ENCODE measurements at regions not wholly inside any gene's neighbourhood (a gene's known extent, or its start where the extent isn't known, plus 50 kb on each side); places are given as distances from the start of the nearest gene placed in this dataset.

GRCh38 chr5:96329886-96330529, 103.0 kb downstream of the PCSK1 start:
- Histone ChIP-seq H2BK12ac (ENCODE audit: low read length in 2 of 2) (peak overlapping the region in 1 of 2 experiments; percentile 92), H3K9me3 (ENCODE audit: control insufficient read depth, low read length) (no peaks in the 10 kb centered on the region), H3K27ac (ENCODE audit: low read length, poor library complexity, severe bottlenecking) (no peak overlapping the region), H3K9ac (ENCODE audit: low read length) (no peak overlapping the region), H2AK5ac (ENCODE audit: low read length, severe bottlenecking) (no peak overlapping the region), H2AFZ (ENCODE audit: low read depth, low read length) (no peak overlapping the region), H3K18ac (ENCODE audit: low read depth in 1 of 2, low read length in 2 of 2) (no peak overlapping the region), H4K8ac (ENCODE audit: low read length) (no peak overlapping the region), H3K36me3 (ENCODE audit: control insufficient read depth in 1 of 2, insufficient read depth in 2 of 2, low read depth in 1 of 2, low read length in 2 of 2) (no peaks in the 10 kb centered on the region), H3K14ac (ENCODE audit: low read length in 2 of 2) (no peak overlapping the region), H3K4me1 (ENCODE audit: control insufficient read depth, insufficient read depth, low read depth, low read length) (peaks cover 6% of the 10 kb centered on the region), H3K79me1 (replicated peaks; ENCODE audit: low read length, poor library complexity, severe bottlenecking) (no peaks in the 10 kb centered on the region), H2BK5ac (ENCODE audit: low read depth, low read length, poor library complexity, severe bottlenecking) (no peak overlapping the region), H4K91ac (ENCODE audit: low read length) (no peak overlapping the region), H3K27me3 (ENCODE audit: control insufficient read depth in 1 of 2, insufficient read depth in 1 of 2, low read length in 2 of 2) (no peaks in the 10 kb centered on the region), H3K4me3 (ENCODE audit: insufficient read depth in 1 of 2, low read depth in 1 of 2, low read length in 2 of 2) (no peak overlapping the region), H3K4me2 (ENCODE audit: low read length, poor library complexity, severe bottlenecking) (no peak overlapping the region), H2BK15ac (ENCODE audit: low read depth, poor library complexity, severe bottlenecking) (no peak overlapping the region), H2BK120ac (ENCODE audit: low read depth, low read length) (no peak overlapping the region), H3K23ac (ENCODE audit: low read length in 2 of 2) (no peak overlapping the region), H3K4ac (ENCODE audit: low read depth in 1 of 2, low read length in 2 of 2) (no peak overlapping the region)
- WGBS, result 94% methylated on average over 2 of the region's 2 CpGs
- DNase-seq, result no peak

GRCh38 chr5:96329289-96329688, 103.8 kb downstream of the PCSK1 start:
- no peak for DNase-seq
- H2BK120ac ChIP-seq (ENCODE audit: low read depth, low read length), result no peak overlapping the region
- H2AFZ ChIP-seq (ENCODE audit: low read depth, low read length), result no peak overlapping the region
- no peaks in the 10 kb centered on the region for H3K36me3 ChIP-seq (ENCODE audit: control insufficient read depth in 1 of 2, insufficient read depth in 2 of 2, low read depth in 1 of 2, low read length in 2 of 2)
- H2BK12ac ChIP-seq (ENCODE audit: low read length in 2 of 2), result no peak overlapping the region
- no peak overlapping the region for H3K4me3 ChIP-seq (ENCODE audit: insufficient read depth in 1 of 2, low read depth in 1 of 2, low read length in 2 of 2)
- H4K8ac ChIP-seq (ENCODE audit: low read length), result peak overlapping the region; percentile 45
- no peak overlapping the region for H3K14ac ChIP-seq (ENCODE audit: low read length in 2 of 2)
- H3K18ac ChIP-seq (ENCODE audit: low read depth in 1 of 2, low read length in 2 of 2), result no peak overlapping the region
- H3K9me3 ChIP-seq (ENCODE audit: control insufficient read depth, low read length), result no peaks in the 10 kb centered on the region
- H3K4me2 ChIP-seq (ENCODE audit: low read length, poor library complexity, severe bottlenecking), result no peak overlapping the region
- H3K27me3 ChIP-seq (ENCODE audit: control insufficient read depth in 1 of 2, insufficient read depth in 1 of 2, low read length in 2 of 2), result no peaks in the 10 kb centered on the region
- H3K23ac ChIP-seq (ENCODE audit: low read length in 2 of 2), result no peak overlapping the region
- no peak overlapping the region for H2AK5ac ChIP-seq (ENCODE audit: low read length, severe bottlenecking)
- no peak overlapping the region for H3K9ac ChIP-seq (ENCODE audit: low read length)
- no peak overlapping the region for H2BK5ac ChIP-seq (ENCODE audit: low read depth, low read length, poor library complexity, severe bottlenecking)
- no peaks in the 10 kb centered on the region for H3K79me1 ChIP-seq (replicated peaks; ENCODE audit: low read length, poor library complexity, severe bottlenecking)
- H3K4me1 ChIP-seq (ENCODE audit: control insufficient read depth, insufficient read depth, low read depth, low read length), result peaks cover 8% of the 10 kb centered on the region
- no peak overlapping the region for H4K91ac ChIP-seq (ENCODE audit: low read length)
- no peak overlapping the region for H3K27ac ChIP-seq (ENCODE audit: low read length, poor library complexity, severe bottlenecking)
- WGBS, result 90% methylated on average over 1 of the region's 1 CpG
- no peak overlapping the region for H2BK15ac ChIP-seq (ENCODE audit: low read depth, poor library complexity, severe bottlenecking)
- no peak overlapping the region for H3K4ac ChIP-seq (ENCODE audit: low read depth in 1 of 2, low read length in 2 of 2)

GRCh38 chr5:96327722-96328121, 105.3 kb downstream of the PCSK1 start:
- WGBS, result 80% methylated on average over 1 of the region's 2 CpGs
- H2BK12ac ChIP-seq (ENCODE audit: low read length in 2 of 2), result no peak overlapping the region

GRCh38 chr5:96326902-96327301, 106.1 kb downstream of the PCSK1 start:
- Histone ChIP-seq H3K9me3 (ENCODE audit: control insufficient read depth, low read length) (peaks cover 3% of the 10 kb centered on the region), H3K4ac (ENCODE audit: low read depth in 1 of 2, low read length in 2 of 2) (no peak overlapping the region), H3K36me3 (ENCODE audit: control insufficient read depth in 1 of 2, insufficient read depth in 2 of 2, low read depth in 1 of 2, low read length in 2 of 2) (no peaks in the 10 kb centered on the region), H3K14ac (ENCODE audit: low read length in 2 of 2) (no peak overlapping the region), H2BK5ac (ENCODE audit: low read depth, low read length, poor library complexity, severe bottlenecking) (no peak overlapping the region), H3K27me3 (ENCODE audit: control insufficient read depth in 1 of 2, insufficient read depth in 1 of 2, low read length in 2 of 2) (no peaks in the 10 kb centered on the region), H2BK15ac (ENCODE audit: low read depth, poor library complexity, severe bottlenecking) (no peak overlapping the region), H2AK5ac (ENCODE audit: low read length, severe bottlenecking) (no peak overlapping the region), H2BK120ac (ENCODE audit: low read depth, low read length) (no peak overlapping the region), H3K9ac (ENCODE audit: low read length) (no peak overlapping the region), H3K4me2 (ENCODE audit: low read length, poor library complexity, severe bottlenecking) (no peak overlapping the region), H3K4me1 (ENCODE audit: control insufficient read depth, insufficient read depth, low read depth, low read length) (peaks cover 1% of the 10 kb centered on the region), H3K18ac (ENCODE audit: low read depth in 1 of 2, low read length in 2 of 2) (peak overlapping the region in 1 of 2 experiments; percentile 24), H2AFZ (ENCODE audit: low read depth, low read length) (no peak overlapping the region), H3K79me1 (replicated peaks; ENCODE audit: low read length, poor library complexity, severe bottlenecking) (no peaks in the 10 kb centered on the region), H3K23ac (ENCODE audit: low read length in 2 of 2) (no peak overlapping the region), H4K8ac (ENCODE audit: low read length) (no peak overlapping the region), H3K4me3 (ENCODE audit: insufficient read depth in 1 of 2, low read depth in 1 of 2, low read length in 2 of 2) (no peak overlapping the region), H4K91ac (ENCODE audit: low read length) (no peak overlapping the region), H3K27ac (ENCODE audit: low read length, poor library complexity, severe bottlenecking) (no peak overlapping the region), H2BK12ac (ENCODE audit: low read length in 2 of 2) (no peak overlapping the region)
- 97% methylated on average over 3 of the region's 4 CpGs for WGBS
- DNase-seq, result no peak

More at GRCh38 chr5:96327722-96328121, 105.3 kb downstream of the PCSK1 start:
- Histone ChIP-seq H4K91ac (ENCODE audit: low read length) (no peak overlapping the region), H3K27ac (ENCODE audit: low read length, poor library complexity, severe bottlenecking) (no peak overlapping the region), H3K27me3 (ENCODE audit: control insufficient read depth in 1 of 2, insufficient read depth in 1 of 2, low read length in 2 of 2) (no peaks in the 10 kb centered on the region), H3K4me2 (ENCODE audit: low read length, poor library complexity, severe bottlenecking) (no peak overlapping the region), H3K23ac (ENCODE audit: low read length in 2 of 2) (no peak overlapping the region), H3K14ac (ENCODE audit: low read length in 2 of 2) (no peak overlapping the region), H3K9ac (ENCODE audit: low read length) (no peak overlapping the region), H3K4me3 (ENCODE audit: insufficient read depth in 1 of 2, low read depth in 1 of 2, low read length in 2 of 2) (no peak overlapping the region), H2AK5ac (ENCODE audit: low read length, severe bottlenecking) (no peak overlapping the region), H2BK120ac (ENCODE audit: low read depth, low read length) (no peak overlapping the region), H2AFZ (ENCODE audit: low read depth, low read length) (no peak overlapping the region), H3K18ac (ENCODE audit: low read depth in 1 of 2, low read length in 2 of 2) (no peak overlapping the region), H4K8ac (ENCODE audit: low read length) (no peak overlapping the region), H3K79me1 (replicated peaks; ENCODE audit: low read length, poor library complexity, severe bottlenecking) (no peaks in the 10 kb centered on the region), H2BK5ac (ENCODE audit: low read depth, low read length, poor library complexity, severe bottlenecking) (no peak overlapping the region), H3K9me3 (ENCODE audit: control insufficient read depth, low read length) (peaks cover 2% of the 10 kb centered on the region), H2BK15ac (ENCODE audit: low read depth, poor library complexity, severe bottlenecking) (no peak overlapping the region), H3K4me1 (ENCODE audit: control insufficient read depth, insufficient read depth, low read depth, low read length) (peaks cover 2% of the 10 kb centered on the region), H3K36me3 (ENCODE audit: control insufficient read depth in 1 of 2, insufficient read depth in 2 of 2, low read depth in 1 of 2, low read length in 2 of 2) (no peaks in the 10 kb centered on the region), H3K4ac (ENCODE audit: low read depth in 1 of 2, low read length in 2 of 2) (no peak overlapping the region)
- DNase-seq, result no peak
